K562 (cell line): ENCODE measurements at regions not wholly inside any gene's neighbourhood (a gene's known extent, or its start where the extent isn't known, plus 50 kb on each side); places are given as distances from the start of the nearest gene placed in this dataset.
A peak's percentile ranks its signal among the peaks of the same experiment; 100 is the strongest.
"Not testable (repeated sequence)": the region's sequence is repeated elsewhere in the genome, so short reads cannot be mapped to it uniquely, and the experiment has no call there.

ENCODE experiments used
- ATAC-seq: fragments of 200-7000 bp; cut with Tn5 transposase; 3 replicates; pipeline ENCODE4 v1.9.1; 2020; ENCODE audit warnings: moderate library complexity
- BruUV-seq: library from RNA; stranded (reverse); fragments of 400-500 nt; replicated peaks from 2 replicates; lab custom pipeline; 2021; lab: Mats Ljungman, UMichigan
- CTCF ChIA-PET: fragments of 300-600 bp; formaldehyde crosslinking; extraction: SDS; loops from one replicate; lab custom pipeline; 2021; ENCODE audit warnings: low intra/inter-chr PET ratio; lab: Yijun Ruan, JAX
- POLR2A ChIA-PET: fragments of 300-600, 350-650 bp; sonication (Branson Sonifier 250); formaldehyde crosslinking; extraction: SDS; loops from one replicate; lab custom pipeline; 2021; ENCODE audit warnings: antibody characterized with exemption, inconsistent platforms; lab: Yijun Ruan, JAX
- DNase-seq, 4 experiments: peaks; one replicate each; pipeline versions ENCODE4 v3.0.0 to v3.0.0-alpha.2; 2011 to 2018; ENCODE audit warnings: low spot score in 3 of 4, mixed read lengths in 3 of 4; ENCODE audit errors: extremely low read depth in 1 of 4
- FAIRE-seq: peaks from 2 replicates; lab custom pipeline; 2011; peaks lifted over from hg19 to GRCh38; lab: Jason Lieb, UNC
- H2AFZ ChIP-seq: 2 replicates; pipeline ENCODE4 v1.6.0; 2011; ENCODE audit warnings: low read depth, low read length, control low read depth, inconsistent platforms
- H3K27ac ChIP-seq: fragments of 200-600 bp; 3 replicates; pipeline ENCODE4 v1.8.0; 2011; ENCODE audit warnings: low read depth, mild to moderate bottlenecking, control low read depth, inconsistent platforms, low read length, moderate library complexity, mixed read lengths; ENCODE audit errors: extremely low read depth
- H3K27me3 ChIP-seq, 2 experiments: fragments of 300-600 bp in 1 of 2; 2 replicates in 1 of 2; 3 replicates in 1 of 2; pipeline versions ENCODE4 v1.6.0 to v1.8.0; 2011; ENCODE audit warnings: inconsistent platforms in 2 of 2, low read length in 2 of 2, mild to moderate bottlenecking in 1 of 2, mixed read lengths in 1 of 2, moderate library complexity in 1 of 2; ENCODE audit not compliant: control insufficient read depth in 2 of 2, insufficient read depth in 2 of 2
- H3K36me3 ChIP-seq: fragments of 300-600 bp; 3 replicates; pipeline ENCODE4 v1.8.0; 2011; ENCODE audit warnings: mild to moderate bottlenecking, low read length, inconsistent platforms; ENCODE audit not compliant: control insufficient read depth, insufficient read depth
- H3K4me1 ChIP-seq, 2 experiments: fragments of 200-600 bp in 1 of 2; replicated peaks in 1 of 2; 2 replicates in 1 of 2; 3 replicates in 1 of 2; pipeline versions ENCODE4 v1.5.1 to v1.8.0; 2011; ENCODE audit warnings: inconsistent platforms in 2 of 2, low read length in 2 of 2, mild to moderate bottlenecking in 1 of 2, mixed read lengths in 1 of 2, moderate library complexity in 1 of 2; ENCODE audit not compliant: control insufficient read depth in 2 of 2, insufficient read depth in 2 of 2
- H3K4me2 ChIP-seq: 2 replicates; pipeline ENCODE4 v1.6.1; 2011; ENCODE audit warnings: low read length, control low read depth, inconsistent platforms, mixed read lengths; ENCODE audit not compliant: insufficient read depth
- H3K4me3 ChIP-seq: fragments of 200-600 bp; sonication (generic), shearing (Covaris generic); 2 replicates; pipeline ENCODE4 v1.5.1; 2016; ENCODE audit warnings: control low read depth, inconsistent platforms
- H3K79me2 ChIP-seq: fragments of 200-600 bp; 3 replicates; pipeline ENCODE4 v1.8.0; 2011; ENCODE audit warnings: low read length, inconsistent platforms; ENCODE audit not compliant: control insufficient read depth, insufficient read depth
- H3K9ac ChIP-seq, 2 experiments: 2 replicates each; pipeline versions ENCODE4 v1.6.0 to v1.6.1; 2011; ENCODE audit warnings: low read depth in 2 of 2, low read length in 2 of 2, control low read depth in 1 of 2, inconsistent platforms in 1 of 2, mild to moderate bottlenecking in 1 of 2, mixed read lengths in 1 of 2; ENCODE audit not compliant: insufficient read depth in 1 of 2
- H3K9me1 ChIP-seq: one replicate; pipeline ENCODE4 v1.6.0; 2011; ENCODE audit warnings: inconsistent platforms, mild to moderate bottlenecking, low read length, moderate library complexity; ENCODE audit not compliant: control insufficient read depth, insufficient read depth
- H3K9me3 ChIP-seq: replicated peaks from 2 replicates; pipeline ENCODE4 v1.5.1; 2011; ENCODE audit warnings: low read depth, low read length, inconsistent platforms; ENCODE audit not compliant: control insufficient read depth, insufficient read depth
- H4K20me1 ChIP-seq: replicated peaks from 2 replicates; pipeline ENCODE4 v1.6.1; 2011; ENCODE audit warnings: low read length, inconsistent platforms, mixed read lengths; ENCODE audit not compliant: control insufficient read depth, insufficient read depth
- JUN ChIP-seq, 2 experiments: sonication (generic) in 1 of 2; formaldehyde crosslinking in 1 of 2; IDR thresholded peaks; 2 replicates each; pipeline versions ENCODE4 v1.6.1 to v1.8.0; 2012 to 2022; ENCODE audit warnings: borderline replicate concordance in 2 of 2, mild to moderate bottlenecking in 2 of 2, improper control_type of control experiment in 1 of 2, low read depth in 1 of 2, low read length in 1 of 2, missing genetic modification reagents in 1 of 2
- NFIC ChIP-seq: fragments of 450-650 bp; IDR thresholded peaks from 2 replicates; pipeline ENCODE4 v1.6.1; 2017; ENCODE audit warnings: mild to moderate bottlenecking, inconsistent platforms
- SMARCA5 ChIP-seq: fragments of 450-650 bp; IDR thresholded peaks from 2 replicates; pipeline ENCODE4 v1.6.1; 2016
- ZNF347 ChIP-seq: fragments of 450-650 bp; formaldehyde crosslinking; IDR thresholded peaks from 2 replicates; pipeline ENCODE4 v1.4.0; 2020; ENCODE audit warnings: low read depth, mild to moderate bottlenecking, moderate library complexity
- ZNF668 ChIP-seq: fragments of 250-450 bp; sonication (Bioruptor Pico); IDR thresholded peaks from 2 replicates; pipeline ENCODE4 v1.8.0; 2022; ENCODE audit warnings: mild to moderate bottlenecking, inconsistent platforms
- ZNF766 ChIP-seq: fragments of 200-800 bp; sonication (Bioruptor generic); conservative IDR thresholded peaks from 2 replicates; pipeline ENCODE4 v1.6.1; 2016; ENCODE audit warnings: missing genetic modification characterization, missing compliant biosample characterization
- ZNF830 ChIP-seq: fragments of 250-450 bp; sonication (Bioruptor Pico); IDR thresholded peaks from 2 replicates; pipeline ENCODE4 v1.5.0; 2021; ENCODE audit warnings: mild to moderate bottlenecking
- WGBS: fragments of 100-300 bp; shearing (Covaris generic); methylation state at CpG from one replicate; pipeline ENCODE4 v1.1.6; 2016; ENCODE audit warnings: low coverage, mixed read lengths; ENCODE audit not compliant: insufficient coverage; ENCODE audit errors: missing lambda C conversion rate; 5-methylcytosine and 5-hydroxymethylcytosine counted together
- in situ Hi-C: fragments of 300-500 bp; cut with MboI; formaldehyde crosslinking; loops from 4 replicates; pipeline ENCODE4 v1.15.0; 2018; ENCODE audit warnings: inconsistent platforms, mixed read lengths
- intact Hi-C: fragments of 100-400 bp; cut with micrococcal nuclease; formaldehyde crosslinking; loops from 2 replicates; pipeline ENCODE4 v1.14.2; 2022
- TF ChIP-seq, protein P1 (sequence below), 2 experiments: fragments of 450-650 bp in 1 of 2; sonication (generic) in 1 of 2; formaldehyde crosslinking in 1 of 2; IDR thresholded peaks in 1 of 2; conservative IDR thresholded peaks in 1 of 2; 2 replicates each; pipeline versions ENCODE4 v1.6.1 to v1.8.1; 2016 to 2023; ENCODE audit warnings: mild to moderate bottlenecking in 2 of 2, moderate library complexity in 2 of 2, inconsistent platforms in 1 of 2, missing genetic modification reagents in 1 of 2

DNA sequence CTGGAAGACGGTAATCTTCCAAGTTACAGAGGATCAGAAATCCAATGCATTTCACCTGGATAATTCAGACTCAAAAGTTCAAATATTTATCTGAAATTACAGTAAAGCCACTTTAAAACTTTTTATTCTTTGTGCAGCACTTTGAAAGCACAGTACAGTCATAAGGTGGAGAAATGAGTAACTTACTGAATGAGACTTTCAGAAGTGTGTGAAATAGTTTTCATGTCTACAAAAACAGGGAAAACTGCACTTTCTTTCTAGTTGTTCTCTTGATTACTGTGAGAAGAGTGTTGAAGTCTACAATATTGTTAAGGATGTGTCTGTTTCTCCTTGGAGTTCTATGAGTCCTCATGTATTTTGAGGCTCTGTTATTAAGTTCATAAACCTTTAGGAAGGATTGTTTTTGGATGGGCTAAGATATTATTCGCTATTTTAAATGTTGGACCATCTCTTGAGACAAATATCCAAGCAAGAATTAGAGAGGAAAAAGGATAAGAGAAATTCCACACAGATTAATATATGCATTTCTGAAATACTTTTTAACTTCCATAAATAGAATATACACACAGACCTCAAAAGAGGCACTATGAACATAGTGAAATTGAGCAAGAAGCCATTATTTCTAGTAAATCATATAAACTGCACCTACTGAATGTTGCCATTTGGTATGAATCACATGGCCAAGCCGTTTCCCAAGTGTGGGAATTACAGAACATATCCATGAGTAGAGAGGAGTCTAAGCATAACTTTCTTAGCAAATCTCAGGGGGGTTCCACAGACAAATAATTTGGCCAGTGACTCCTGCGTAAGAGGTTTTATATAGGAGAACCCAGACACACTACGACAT, 83.6 kb upstream of the PLEKHM1 start (continued):
- TF ChIP-seq NFIC, result no peak
- no peak for TF ChIP-seq ZNF830 (CRISPR knock-in tag)

DNA sequence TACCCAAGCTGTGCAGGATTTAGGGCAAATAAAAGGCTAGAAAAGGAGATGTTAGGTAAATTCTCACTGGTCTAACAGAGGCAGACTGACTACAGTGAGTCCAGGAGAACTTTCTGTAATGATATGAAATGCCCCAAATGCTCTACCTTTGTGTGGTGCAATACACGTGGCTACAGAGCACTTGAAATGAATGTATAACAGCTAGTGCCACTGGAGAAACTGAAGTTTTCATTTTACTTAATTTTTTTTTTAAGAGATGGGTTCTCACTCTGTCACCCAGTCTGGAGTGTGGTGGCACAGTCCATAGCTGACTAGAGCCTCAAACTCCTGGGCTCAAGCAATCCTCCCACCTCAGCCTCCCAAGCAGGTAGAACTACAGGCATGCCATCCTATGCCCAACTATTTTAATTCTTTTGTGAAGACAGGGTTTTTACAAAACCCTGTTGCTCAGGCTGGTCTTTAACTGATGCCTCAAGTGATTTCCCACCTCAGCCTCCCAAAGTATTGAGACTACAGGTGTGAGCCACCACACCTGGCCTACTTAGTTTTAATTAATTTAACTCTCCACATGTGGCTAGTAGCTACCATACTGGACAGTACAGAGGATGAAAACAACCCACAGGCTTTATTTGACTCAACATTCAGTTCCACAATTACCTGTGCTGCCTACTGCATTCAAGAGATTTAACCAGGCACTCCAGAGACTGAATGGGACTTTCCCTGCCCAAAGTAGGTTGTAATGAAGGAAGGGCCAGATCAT, 84.8 kb upstream of the PLEKHM1 start:
- DNase-seq, result peak in 3 of 4 experiments; percentile 5 to 8 (median 7)
- in situ Hi-C loops, result loop anchor here (5.0 to 25.0 kb wide), 3 partner anchors 549 to 1237 kb away; partner anchors contain the start of gene WNT3

DNA sequence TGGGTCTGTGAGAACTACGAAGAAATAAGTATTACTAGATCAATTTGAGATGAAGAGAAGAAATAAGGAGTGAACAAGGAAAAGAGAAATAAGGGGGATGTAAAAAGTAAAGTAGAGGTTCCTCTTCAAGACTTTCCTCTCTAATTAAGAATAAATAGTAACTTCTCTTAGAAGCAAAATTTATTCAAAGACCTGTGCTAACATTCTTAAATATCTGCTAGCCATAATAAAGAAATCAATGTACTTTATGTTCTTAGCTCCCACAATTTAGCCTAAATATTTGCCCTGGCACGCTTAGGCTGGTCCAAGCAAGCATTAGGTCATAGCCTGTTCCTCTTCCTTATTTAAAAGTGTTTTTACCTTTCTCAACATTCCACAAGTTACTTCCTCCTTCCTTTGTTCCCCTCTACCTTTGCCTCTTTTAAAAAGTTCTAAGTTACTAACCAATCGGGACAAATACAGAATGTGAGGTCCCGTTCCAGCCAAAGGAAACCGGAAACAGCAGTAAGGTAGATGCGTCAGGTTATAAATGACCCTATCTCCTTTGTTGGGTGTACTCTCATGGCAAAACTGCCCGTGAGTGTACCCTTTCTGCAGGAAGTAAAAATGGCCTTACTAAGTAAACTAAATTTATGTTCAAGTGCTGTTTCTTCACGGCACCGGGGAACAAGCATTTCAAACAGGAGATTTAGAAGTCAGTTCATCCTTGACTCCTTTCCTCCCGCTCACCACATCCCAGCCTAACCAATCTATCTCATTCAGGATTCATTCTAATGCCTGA, 86.2 kb upstream of the PLEKHM1 start:
- not testable (repeated sequence) for BruUV-seq

More for the DNA sequence above, 84.8 kb upstream of the PLEKHM1 start:
- Histone ChIP-seq H3K36me3 (no peaks in the 10 kb centered on the region; the same call in 2 of the 3 replicates), H3K4me3 (no peak overlapping the region), H3K9me1 (no peaks in the 10 kb centered on the region), H3K9me3 (no peaks in the 10 kb centered on the region), H3K4me1 (peaks cover 2 to 11% of the 10 kb centered on the region in 2 experiments; a peak in 3 of 5 replicates), H2AFZ (no peak overlapping the region), H3K27me3 (no peaks in the 10 kb centered on the region; a peak in 1 of 5 replicates), H3K27ac (no peak overlapping the region), H3K9ac (no peak overlapping the region), H3K79me2 (peaks cover 55% of the 10 kb centered on the region), H4K20me1 (peaks cover 22% of the 10 kb centered on the region; the same call in 1 of the 2 replicates), H3K4me2 (no peak overlapping the region)
- ATAC-seq, result no peak
- ChIA-PET POLR2A (interaction anchor here (0.7 kb wide), 1 partner anchor 406 kb away, joined by 3 read pairs; no protein-coding TSS in a partner anchor), CTCF (no interaction called here)
- intact Hi-C loops, result no loop called here
- whole genome bisulfite sequencing, result 46% methylated on average over 1 of the region's 1 CpG
- BruUV-seq, result no TSS peak
- FAIRE-seq, result no peak
- TF ChIP-seq ZNF668 (CRISPR knock-in tag) (no peak), JUN (IDR thresholded peaks at IDR 0.05; ENCODE audit: borderline replicate concordance, low read depth, low read length) (no peak), JUN (CRISPR knock-in tag; IDR thresholded peaks at IDR 0.05; ENCODE audit: borderline replicate concordance) (0 out of 2 replicates have a peak, but pooled peaks have one; percentile 8), SMARCA5 (no peak), ZNF766 (no peak), ZNF347 (CRISPR knock-in tag) (no peak)
- TF ChIP-seq, protein P1, sequence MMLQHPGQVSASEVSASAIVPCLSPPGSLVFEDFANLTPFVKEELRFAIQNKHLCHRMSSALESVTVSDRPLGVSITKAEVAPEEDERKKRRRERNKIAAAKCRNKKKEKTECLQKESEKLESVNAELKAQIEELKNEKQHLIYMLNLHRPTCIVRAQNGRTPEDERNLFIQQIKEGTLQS (IDR thresholded peaks at IDR 0.05), result no peak
- TF ChIP-seq, protein P1 (CRISPR knock-in tag; conservative IDR thresholded peaks at IDR 0.05), result no peak

More for the DNA sequence above, 86.2 kb upstream of the PLEKHM1 start:
- Histone ChIP-seq H4K20me1 (peaks cover 22% of the 10 kb centered on the region; the same call in 1 of the 2 replicates), H3K4me1 (peaks cover 2 to 11% of the 10 kb centered on the region in 2 experiments; a peak in 3 of 5 replicates), H3K79me2 (peaks cover 65% of the 10 kb centered on the region)
- in situ Hi-C loops, result loop anchor here (5.0 to 25.0 kb wide), 3 partner anchors 548 to 1236 kb away; partner anchors contain the start of gene WNT3
- H3K4me3 ChIP-seq, CTCF ChIA-PET, H3K27me3 ChIP-seq, H3K36me3 ChIP-seq, H3K9me3 ChIP-seq, H3K27ac ChIP-seq, ATAC-seq, FAIRE-seq, H3K9me1 ChIP-seq, H3K9ac ChIP-seq, H2AFZ ChIP-seq, POLR2A ChIA-PET, intact Hi-C loops, H3K4me2 ChIP-seq: not testable (repeated sequence)
- WGBS, result 47% methylated on average over 10 of the region's 10 CpGs
- peak in 1 of 4 experiments; percentile 4 for DNase-seq
